Activated effector memory CD4-positive, alpha-beta T cell treated with anti-CD3 and anti-CD28 coated beads, Interleukin-2, amount 50 U/mL, for 16 hours (primary cell): ENCODE measurements at regions not wholly inside any gene's neighbourhood (a gene's known extent, or its start where the extent isn't known, plus 50 kb on each side); places are given as distances from the start of the nearest gene placed in this dataset.
"Not testable (repeated sequence)": the region's sequence is repeated elsewhere in the genome, so short reads cannot be mapped to it uniquely, and the experiment has no call there.

Experiments used
- DNase-seq: peaks from one replicate; pipeline ENCODE4 v3.0.0-alpha.2; 2020

GRCh38 chr9:108803428-108804065, 52.2 kb downstream of the ACTL7B start:
- DNase-seq, result no peak

GRCh38 chr9:108802967-108803366, 52.8 kb downstream of the ACTL7B start:
- DNase-seq, result no peak

- no peak for DNase-seq
Observed at GRCh38 chr9:108801949-108802348, 53.8 kb downstream of the ACTL7B start.

GRCh38 chr9:108800632-108801099, 55.1 kb downstream of the ACTL7B start:
- no peak for DNase-seq

- no peak for DNase-seq
Observed at GRCh38 chr9:108793573-108793972, 62.2 kb downstream of the ACTL7B start.

GRCh38 chr9:108789742-108790141, 66.0 kb downstream of the ACTL7B start:
- no peak for DNase-seq

- DNase-seq, result no peak
Observed at GRCh38 chr9:108787690-108788048, 68.1 kb downstream of the ACTL7B start.

- no peak for DNase-seq
Observed at GRCh38 chr9:108786901-108787689, 68.7 kb downstream of the ACTL7B start.

GRCh38 chr9:108786322-108786721, 69.5 kb downstream of the ACTL7B start:
- DNase-seq, result no peak

- no peak for DNase-seq
Observed at GRCh38 chr9:108784998-108785397, 70.8 kb downstream of the ACTL7B start.

- no peak for DNase-seq
Observed at GRCh38 chr9:108783731-108784495, 71.9 kb downstream of the ACTL7B start.

- DNase-seq, result no peak
Observed at GRCh38 chr9:108783326-108783725, 72.5 kb downstream of the ACTL7B start.

GRCh38 chr9:108780942-108781734, 74.6 kb downstream of the ACTL7B start:
- DNase-seq, result no peak

GRCh38 chr9:108779551-108780325, 76.0 kb downstream of the ACTL7B start:
- DNase-seq, result no peak

- DNase-seq, result no peak
Observed at GRCh38 chr9:108776920-108777639, 78.7 kb downstream of the ACTL7B start.

- no peak for DNase-seq
Observed at GRCh38 chr9:108775901-108776306, 79.9 kb downstream of the ACTL7B start.

GRCh38 chr9:108774088-108774487, 81.7 kb downstream of the ACTL7B start:
- not testable (repeated sequence) for DNase-seq

- no peak for DNase-seq
Observed at GRCh38 chr9:108772301-108772894, 83.4 kb downstream of the ACTL7B start.

GRCh38 chr9:108768744-108769143, 87.0 kb downstream of the ACTL7B start:
- DNase-seq, result no peak

- DNase-seq, result no peak
Observed at GRCh38 chr9:108766626-108767161, 89.1 kb downstream of the ACTL7B start.

- DNase-seq, result no peak
Observed at GRCh38 chr9:108765265-108765664, 90.5 kb downstream of the ACTL7B start.
